Sigmoid colon (tissue), 6 donors: ENCODE measurements at regions not wholly inside any gene's neighbourhood (a gene's known extent, or its start where the extent isn't known, plus 50 kb on each side); places are given as distances from the start of the nearest gene placed in this dataset.

Experiments
- DNase-seq: peaks from one replicate; pipeline ENCODE4 v3.0.0-alpha.2; 2019
- H3K27ac ChIP-seq, 4 donors: fragments of 200-600 bp; sonication (generic); one replicate each; pipeline ENCODE4 v1.5.1; 2016 to 2019; ENCODE audit warnings: mild to moderate bottlenecking in 1 of 4
- H3K27me3 ChIP-seq, 3 donors: fragments of 200-600 bp; sonication (generic); one replicate each; pipeline ENCODE4 v1.5.1; 2019; ENCODE audit warnings: mild to moderate bottlenecking in 1 of 3
- H3K36me3 ChIP-seq, 4 donors: fragments of 200-600 bp; sonication (generic); one replicate each; pipeline ENCODE4 v1.5.1; 2016 to 2019
- H3K4me1 ChIP-seq, 4 donors: fragments of 200-600 bp; sonication (generic); one replicate each; pipeline ENCODE4 v1.5.1; 2017 to 2019
- H3K4me3 ChIP-seq, 4 donors: fragments of 200-600 bp; sonication (generic); one replicate each; pipeline ENCODE4 v1.5.1; 2017 to 2019; ENCODE audit warnings: mild to moderate bottlenecking in 2 of 4, moderate library complexity in 1 of 4
- H3K9me3 ChIP-seq, 4 donors: fragments of 200-600 bp in 3 of 4; sonication (generic) in 3 of 4; one replicate each; pipeline versions ENCODE4 v1.5.1 to v1.6.1; 2013 to 2019
- CTCF ChIP-seq, 4 experiments: fragments of 450-650 bp in 3 of 4; fragments of 200-600 bp in 1 of 4; IDR thresholded peaks; one replicate each; pipeline ENCODE4 v1.5.1; 2016 to 2019; ENCODE audit warnings: antibody characterized with exemption in 4 of 4, mild to moderate bottlenecking in 3 of 4, moderate library complexity in 2 of 4
- EP300 ChIP-seq, 4 donors: sonication (generic); formaldehyde crosslinking; IDR thresholded peaks; one replicate each; pipeline ENCODE4 v1.6.1; 2017; ENCODE audit warnings: antibody characterized with exemption in 4 of 4
- POLR2A ChIP-seq, 2 donors: fragments of 450-650 bp; IDR thresholded peaks; one replicate each; pipeline ENCODE4 v1.6.1; 2016; ENCODE audit warnings: antibody characterized with exemption in 2 of 2, mild to moderate bottlenecking in 2 of 2, moderate library complexity in 2 of 2
- POLR2AphosphoS5 ChIP-seq, 4 donors: sonication (generic); formaldehyde crosslinking; IDR thresholded peaks; one replicate each; pipeline ENCODE4 v1.6.1; 2017; ENCODE audit warnings: antibody characterized with exemption in 4 of 4
- WGBS, 2 donors: extraction: QIAGEN DNeasy Blood & Tissue Kit; methylation state at CpG; one replicate each; pipeline ENCODE4 v1.1.7; 2013; 5-methylcytosine and 5-hydroxymethylcytosine counted together
- intact Hi-C: fragments of 100-400 bp; cut with DNase I; formaldehyde crosslinking; loops from one replicate; pipeline ENCODE4 v1.15.1; 2023
- donor health status: healthy with polysubstance abuse.
- donor health status: healthy.

GRCh38 chr10:43885252-43885651, 236.6 kb upstream of the ZNF32 start:
- Histone ChIP-seq H3K4me3 (no peak overlapping the region), H3K27ac (no peak overlapping the region), H3K9me3 (no peaks in the 10 kb centered on the region), H3K36me3 (no peaks in the 10 kb centered on the region), H3K4me1 (peaks cover 0 to 10% (median 7%) of the 10 kb centered on the region in 4 donors), H3K27me3 (no peaks in the 10 kb centered on the region)
- 90% methylated on average over 5 of the region's 5 CpGs for WGBS, 2 donors
- TF ChIP-seq POLR2AphosphoS5 (IDR thresholded peaks at IDR 0.05) (no peak), CTCF (IDR thresholded peaks at IDR 0.05) (no peak), POLR2A (IDR thresholded peaks at IDR 0.05) (no peak), EP300 (IDR thresholded peaks at IDR 0.05) (no peak)
- intact Hi-C loops: no loop called here
- no peak for DNase-seq

GRCh38 chr10:43884501-43885105, 235.9 kb upstream of the ZNF32 start:
- Histone ChIP-seq H3K4me1 (peaks cover 0 to 10% (median 7%) of the 10 kb centered on the region in 4 donors), H3K4me3 (no peak overlapping the region), H3K27ac (no peak overlapping the region), H3K36me3 (no peaks in the 10 kb centered on the region), H3K27me3 (no peaks in the 10 kb centered on the region), H3K9me3 (no peaks in the 10 kb centered on the region)
- intact Hi-C loops: no loop called here
- TF ChIP-seq CTCF (IDR thresholded peaks at IDR 0.05): no peak
- no peak for TF ChIP-seq POLR2A (IDR thresholded peaks at IDR 0.05)
- TF ChIP-seq EP300 (IDR thresholded peaks at IDR 0.05): no peak
- TF ChIP-seq POLR2AphosphoS5 (IDR thresholded peaks at IDR 0.05): no peak
- no peak for DNase-seq
- 84 to 89% methylated on average over 8 of the region's 8 CpGs for WGBS, 2 donors

GRCh38 chr10:43882711-43883110, 234.0 kb upstream of the ZNF32 start:
- Histone ChIP-seq H3K27ac (no peak overlapping the region), H3K36me3 (no peaks in the 10 kb centered on the region), H3K4me1 (no peaks in the 10 kb centered on the region), H3K4me3 (no peak overlapping the region), H3K27me3 (no peaks in the 10 kb centered on the region), H3K9me3 (no peaks in the 10 kb centered on the region)
- intact Hi-C loops: no loop called here
- WGBS, 2 donors: 77 to 78% methylated on average over 2 of the region's 2 CpGs
- DNase-seq: no peak
- TF ChIP-seq EP300 (IDR thresholded peaks at IDR 0.05): no peak

GRCh38 chr10:43881657-43882056, 233.0 kb upstream of the ZNF32 start:
- no peak for DNase-seq
- Histone ChIP-seq H3K9me3 (no peaks in the 10 kb centered on the region), H3K4me3 (no peak overlapping the region), H3K4me1 (peaks cover 0 to 6% (median 0%) of the 10 kb centered on the region in 4 donors), H3K27me3 (no peaks in the 10 kb centered on the region), H3K27ac (no peak overlapping the region), H3K36me3 (no peaks in the 10 kb centered on the region)
- TF ChIP-seq POLR2AphosphoS5 (IDR thresholded peaks at IDR 0.05) (no peak), EP300 (IDR thresholded peaks at IDR 0.05) (no peak), CTCF (IDR thresholded peaks at IDR 0.05) (no peak), POLR2A (IDR thresholded peaks at IDR 0.05) (no peak)
- intact Hi-C loops: no loop called here
- 93 to 96% methylated on average over 2 of the region's 2 CpGs for WGBS, 2 donors

- Histone ChIP-seq H3K9me3 (no peaks in the 10 kb centered on the region), H3K4me3 (no peak overlapping the region), H3K36me3 (no peaks in the 10 kb centered on the region), H3K27me3 (no peaks in the 10 kb centered on the region), H3K4me1 (peaks cover 0 to 11% (median 0%) of the 10 kb centered on the region in 4 donors), H3K27ac (no peak overlapping the region)
- intact Hi-C loops: no loop called here
- 38 to 64% methylated on average over 8 of the region's 8 CpGs for WGBS, 2 donors
- DNase-seq: no peak
- TF ChIP-seq POLR2A (IDR thresholded peaks at IDR 0.05): no peak
- no peak for TF ChIP-seq POLR2AphosphoS5 (IDR thresholded peaks at IDR 0.05)
- TF ChIP-seq EP300 (IDR thresholded peaks at IDR 0.05): no peak
- TF ChIP-seq CTCF (IDR thresholded peaks at IDR 0.05): no peak
Observed at GRCh38 chr10:43880160-43880559, 231.5 kb upstream of the ZNF32 start.
